ENCODE measurements at regions not wholly inside any gene's neighbourhood (a gene's known extent, or its start where the extent isn't known, plus 50 kb on each side); places are given as distances from the start of the nearest gene placed in this dataset.

DNA sequence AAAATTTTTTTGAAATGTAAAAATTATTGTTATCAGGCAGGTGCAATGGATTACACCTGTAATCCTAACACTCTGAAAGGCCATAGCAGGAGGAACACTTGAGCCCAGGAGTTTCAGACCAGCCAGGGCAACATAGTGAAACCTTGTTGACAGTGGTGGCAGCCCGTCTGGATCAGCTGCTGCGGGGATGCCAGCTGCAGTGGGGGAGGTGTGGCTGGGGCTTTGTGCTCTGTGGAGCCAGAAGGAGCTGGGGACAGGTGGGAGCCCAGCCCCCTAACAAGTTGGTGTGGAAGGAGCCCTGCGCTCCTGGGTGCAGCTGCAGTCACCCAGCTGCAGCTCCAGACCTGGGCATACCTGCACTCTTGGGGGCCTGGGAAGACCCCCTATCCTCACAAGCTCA, 182.4 kb upstream of the MC4R start:
- H3K36me3 Mint-ChIP-seq (ENCODE audit: low read depth) = no peaks in the 10 kb centered on the region
- H3K27me3 Mint-ChIP-seq (ENCODE audit: low read depth) = no peaks in the 10 kb centered on the region
- H3K4me3 Mint-ChIP-seq = no peak overlapping the region
- H3K4me1 Mint-ChIP-seq = no peaks in the 10 kb centered on the region
- no peak overlapping the region for H3K27ac Mint-ChIP-seq
- H3K9me3 Mint-ChIP-seq = no peaks in the 10 kb centered on the region
- TF ChIP-seq, protein P1, sequence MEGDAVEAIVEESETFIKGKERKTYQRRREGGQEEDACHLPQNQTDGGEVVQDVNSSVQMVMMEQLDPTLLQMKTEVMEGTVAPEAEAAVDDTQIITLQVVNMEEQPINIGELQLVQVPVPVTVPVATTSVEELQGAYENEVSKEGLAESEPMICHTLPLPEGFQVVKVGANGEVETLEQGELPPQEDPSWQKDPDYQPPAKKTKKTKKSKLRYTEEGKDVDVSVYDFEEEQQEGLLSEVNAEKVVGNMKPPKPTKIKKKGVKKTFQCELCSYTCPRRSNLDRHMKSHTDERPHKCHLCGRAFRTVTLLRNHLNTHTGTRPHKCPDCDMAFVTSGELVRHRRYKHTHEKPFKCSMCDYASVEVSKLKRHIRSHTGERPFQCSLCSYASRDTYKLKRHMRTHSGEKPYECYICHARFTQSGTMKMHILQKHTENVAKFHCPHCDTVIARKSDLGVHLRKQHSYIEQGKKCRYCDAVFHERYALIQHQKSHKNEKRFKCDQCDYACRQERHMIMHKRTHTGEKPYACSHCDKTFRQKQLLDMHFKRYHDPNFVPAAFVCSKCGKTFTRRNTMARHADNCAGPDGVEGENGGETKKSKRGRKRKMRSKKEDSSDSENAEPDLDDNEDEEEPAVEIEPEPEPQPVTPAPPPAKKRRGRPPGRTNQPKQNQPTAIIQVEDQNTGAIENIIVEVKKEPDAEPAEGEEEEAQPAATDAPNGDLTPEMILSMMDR (IDR thresholded peaks at IDR 0.05; ENCODE audit: unreplicated experiment in 3 of 3) = no peak

DNA sequence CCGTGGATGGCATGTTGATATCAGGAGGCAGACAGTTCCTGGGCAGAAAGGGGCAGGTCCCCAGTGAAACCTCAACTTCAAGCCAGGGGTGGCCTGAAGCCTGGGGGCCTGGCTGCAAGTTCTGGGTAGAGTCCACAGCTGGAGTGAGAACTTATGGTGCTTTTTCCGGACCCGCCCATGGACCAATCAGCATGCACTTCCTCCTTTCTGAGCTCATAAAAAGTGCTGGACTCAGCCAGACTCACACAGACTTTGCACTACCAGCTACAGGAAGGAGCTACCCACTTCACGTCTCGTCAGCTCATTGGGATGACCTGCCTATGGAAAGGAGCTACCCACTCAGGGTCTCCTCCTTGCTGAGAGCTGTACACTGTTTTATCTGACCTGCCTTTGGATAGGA, 183.1 kb upstream of the MC4R start:
- Mint-ChIP-seq H3K4me1 (no peaks in the 10 kb centered on the region), H3K27me3 (ENCODE audit: low read depth) (no peaks in the 10 kb centered on the region), H3K4me3 (no peak overlapping the region), H3K27ac (no peak overlapping the region), H3K36me3 (ENCODE audit: low read depth) (no peaks in the 10 kb centered on the region), H3K9me3 (no peaks in the 10 kb centered on the region)
- TF ChIP-seq, protein P1 (IDR thresholded peaks at IDR 0.05; ENCODE audit: unreplicated experiment in 3 of 3) = no peak

DNA sequence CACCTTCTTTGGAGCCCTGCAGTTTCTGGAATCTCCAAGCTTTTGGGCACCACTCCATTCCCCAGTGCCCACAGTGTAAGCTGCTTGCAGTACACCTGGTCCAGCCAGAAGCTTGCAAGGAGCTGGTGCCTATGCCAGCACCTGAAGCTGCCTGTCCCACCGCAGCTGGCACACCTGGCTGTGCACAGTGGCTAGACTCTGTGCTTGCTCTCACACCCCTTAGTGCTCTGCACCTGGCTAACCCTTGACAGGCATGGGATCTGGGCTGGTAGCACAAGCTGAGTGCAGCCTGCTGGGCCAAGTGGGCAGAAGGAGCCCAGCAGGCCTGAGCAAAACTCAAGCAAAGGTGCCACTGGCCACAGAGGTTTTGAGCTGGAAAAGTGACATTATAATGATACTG, 183.8 kb upstream of the MC4R start:
- TF ChIP-seq, protein P1 (IDR thresholded peaks at IDR 0.05; ENCODE audit: unreplicated experiment in 3 of 3) = no peak
- no peaks in the 10 kb centered on the region for H3K4me1 Mint-ChIP-seq
- no peaks in the 10 kb centered on the region for H3K9me3 Mint-ChIP-seq
- no peaks in the 10 kb centered on the region for H3K36me3 Mint-ChIP-seq (ENCODE audit: low read depth)
- H3K27ac Mint-ChIP-seq = no peak overlapping the region
- H3K4me3 Mint-ChIP-seq = no peak overlapping the region
- no peaks in the 10 kb centered on the region for H3K27me3 Mint-ChIP-seq (ENCODE audit: low read depth)

DNA sequence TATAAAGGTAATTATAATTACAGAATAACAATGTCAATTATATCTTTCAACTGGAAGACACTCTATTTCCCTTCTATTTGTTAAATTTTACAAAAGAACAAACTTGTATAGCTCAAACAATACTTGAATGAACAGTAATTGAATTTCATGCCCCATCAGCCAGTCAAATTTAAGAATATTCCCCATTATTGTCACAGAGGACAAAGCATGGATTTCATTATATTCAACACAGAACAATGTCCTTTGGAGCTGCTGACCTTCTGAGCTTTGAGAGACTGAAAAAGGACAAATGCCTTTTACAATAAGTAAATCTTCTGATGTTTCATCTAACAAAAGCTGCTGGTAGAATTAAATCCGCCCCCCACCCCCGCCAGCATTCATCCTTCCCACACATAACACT, 187.5 kb upstream of the MC4R start:
- Mint-ChIP-seq H3K36me3 (ENCODE audit: low read depth) (no peaks in the 10 kb centered on the region), H3K4me3 (no peak overlapping the region), H3K4me1 (no peaks in the 10 kb centered on the region), H3K27me3 (ENCODE audit: low read depth) (peaks cover 4% of the 10 kb centered on the region), H3K9me3 (no peaks in the 10 kb centered on the region), H3K27ac (no peak overlapping the region)
- TF ChIP-seq, protein P1 (IDR thresholded peaks at IDR 0.05; ENCODE audit: unreplicated experiment in 3 of 3) = no peak

DNA sequence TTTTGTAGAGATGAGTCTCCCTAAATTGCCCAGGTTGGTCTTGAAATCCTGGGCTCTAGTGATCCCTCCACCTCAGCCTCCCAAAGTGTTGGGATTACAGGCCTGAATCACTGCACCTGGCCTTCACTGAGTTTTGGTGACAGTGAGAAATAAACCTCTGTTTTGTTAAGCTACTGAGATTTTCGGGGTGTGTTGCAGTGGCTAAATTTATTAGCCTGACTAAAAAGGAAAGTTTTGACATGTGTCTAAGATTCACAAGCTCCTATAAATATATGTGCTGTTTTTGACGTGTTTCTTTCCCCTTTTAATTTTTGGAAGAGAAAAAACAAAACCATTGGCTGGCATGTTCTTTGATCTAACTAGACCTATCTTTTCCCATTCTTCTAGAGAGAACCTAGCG, 190.5 kb upstream of the MC4R start:
- no peaks in the 10 kb centered on the region for H3K9me3 Mint-ChIP-seq
- H3K27me3 Mint-ChIP-seq (ENCODE audit: low read depth) = peaks cover 4% of the 10 kb centered on the region
- TF ChIP-seq, protein P1 (IDR thresholded peaks at IDR 0.05; ENCODE audit: unreplicated experiment in 3 of 3) = no peak
- no peak overlapping the region for H3K27ac Mint-ChIP-seq
- no peak overlapping the region for H3K4me3 Mint-ChIP-seq
- no peaks in the 10 kb centered on the region for H3K4me1 Mint-ChIP-seq
- no peaks in the 10 kb centered on the region for H3K36me3 Mint-ChIP-seq (ENCODE audit: low read depth)

DNA sequence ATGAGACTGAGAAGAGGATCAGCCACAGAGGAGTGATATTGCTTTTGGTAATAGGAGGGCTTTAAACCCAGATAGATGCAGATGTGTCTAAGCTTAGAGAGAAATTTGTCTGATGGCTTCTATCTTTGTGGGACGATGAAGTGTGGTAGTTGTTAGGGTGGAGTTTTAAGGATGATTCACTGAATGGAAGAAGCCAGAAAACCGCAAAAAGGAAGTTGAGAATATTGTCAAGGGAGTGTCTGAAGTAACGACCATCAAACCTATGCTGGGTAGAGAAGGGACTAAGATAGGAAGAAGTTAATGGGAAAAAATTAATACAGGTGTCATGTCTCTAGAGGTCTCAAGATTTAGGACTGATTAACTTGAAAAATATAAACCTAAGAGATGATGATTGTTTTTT, 195.6 kb upstream of the MC4R start:
- Mint-ChIP-seq H3K36me3 (ENCODE audit: low read depth) (no peaks in the 10 kb centered on the region), H3K27ac (no peak overlapping the region), H3K4me3 (no peak overlapping the region), H3K9me3 (no peaks in the 10 kb centered on the region), H3K4me1 (no peaks in the 10 kb centered on the region), H3K27me3 (ENCODE audit: low read depth) (peaks cover 3% of the 10 kb centered on the region)
- TF ChIP-seq, protein P1 (IDR thresholded peaks at IDR 0.05; ENCODE audit: unreplicated experiment in 3 of 3) = no peak

Data from nephron (organoid).